Peyer's patch (tissue), 4 donors: ENCODE measurements at regions not wholly inside any gene's neighbourhood (a gene's known extent, or its start where the extent isn't known, plus 50 kb on each side); places are given as distances from the start of the nearest gene placed in this dataset.

Experiments
- DNase-seq, 3 donors: peaks; one replicate each; pipeline ENCODE4 v3.0.0-alpha.2; 2017 to 2019
- H3K27ac ChIP-seq, 4 donors: fragments of 200-600 bp; sonication (generic); one replicate each; pipeline ENCODE4 v1.5.1; 2016 to 2019
- H3K27me3 ChIP-seq, 2 donors: fragments of 200-600 bp; sonication (generic); one replicate each; pipeline ENCODE4 v1.5.1; 2019
- H3K36me3 ChIP-seq, 3 donors: fragments of 200-600 bp; sonication (generic); one replicate each; pipeline ENCODE4 v1.5.1; 2016 to 2019
- H3K4me1 ChIP-seq, 4 donors: fragments of 200-600 bp; sonication (generic); one replicate each; pipeline ENCODE4 v1.5.1; 2016 to 2019
- H3K4me3 ChIP-seq, 4 donors: fragments of 200-600 bp; sonication (generic); 1 replicate in 3 of 4; 2 replicates in 1 of 4; pipeline ENCODE4 v1.5.1; 2016 to 2019; ENCODE audit warnings: mild to moderate bottlenecking in 1 of 4
- H3K9me3 ChIP-seq, 4 donors: fragments of 200-600 bp; sonication (generic); one replicate each; pipeline ENCODE4 v1.5.1; 2016 to 2019; ENCODE audit warnings: mild to moderate bottlenecking in 1 of 4
- POLR2A ChIP-seq, 2 donors: fragments of 450-650 bp; IDR thresholded peaks; one replicate each; pipeline ENCODE4 v1.5.1; 2017; ENCODE audit warnings: antibody characterized with exemption in 2 of 2, mild to moderate bottlenecking in 2 of 2, moderate library complexity in 2 of 2
- TF ChIP-seq, protein P1 (sequence below), 6 experiments: fragments of 450-650 bp in 4 of 6; fragments of 200-600 bp in 2 of 6; sonication (generic) in 1 of 6; IDR thresholded peaks; one replicate each; pipeline ENCODE4 v1.5.1; 2017 to 2019; ENCODE audit warnings: antibody characterized with exemption in 6 of 6, mild to moderate bottlenecking in 3 of 6, moderate library complexity in 1 of 6

DNA sequence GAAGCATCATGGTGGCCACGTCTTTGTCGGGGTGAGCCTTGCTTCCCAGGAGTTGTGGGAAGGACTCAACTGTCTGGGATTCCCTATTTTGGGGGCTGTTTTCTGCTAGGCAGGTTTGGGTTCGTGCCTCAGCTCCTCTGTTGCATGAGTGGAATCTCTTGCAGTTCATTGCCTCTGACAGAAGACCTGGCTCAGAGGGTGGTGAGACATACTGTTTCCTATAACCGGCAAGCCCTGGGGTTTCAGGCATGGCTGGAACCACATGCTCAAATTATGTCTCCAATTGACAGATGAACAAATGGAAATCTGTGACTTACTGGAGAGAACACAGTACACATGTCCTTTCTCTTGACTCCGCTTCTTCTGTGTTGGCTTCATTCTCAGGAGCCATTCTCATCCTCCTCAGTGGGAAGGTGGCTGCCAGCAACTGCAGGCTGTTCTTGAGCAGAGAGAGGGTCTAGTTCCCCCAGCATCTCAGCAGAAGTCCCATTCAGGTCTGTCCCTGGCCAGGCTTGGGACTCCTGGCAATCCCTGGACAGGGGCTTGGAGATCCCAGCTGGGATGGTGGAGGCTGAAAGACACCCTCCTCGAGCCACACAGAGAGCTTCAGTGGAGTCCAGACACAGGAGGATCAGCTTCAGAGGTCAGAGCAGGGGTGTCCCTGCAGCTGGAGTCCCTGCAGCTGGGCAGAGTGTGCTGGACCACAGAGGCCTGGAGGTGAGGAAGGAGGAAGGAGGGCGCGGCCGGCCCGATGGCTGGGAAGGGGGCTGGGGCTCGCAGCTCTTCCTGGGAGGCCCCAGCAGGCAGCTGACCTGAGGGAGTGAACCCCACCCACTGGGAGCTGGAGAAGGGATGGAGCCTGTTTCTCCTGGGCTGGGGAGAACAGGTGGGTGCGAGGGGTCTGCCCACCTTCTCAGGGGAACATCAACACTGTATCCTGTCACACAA lies 97.6 kb downstream of the LSM3 start:
- peak in 1 of 3 donors; percentile 27 for DNase-seq
- TF ChIP-seq POLR2A (IDR thresholded peaks at IDR 0.05) = no peak
- TF ChIP-seq, protein P1, sequence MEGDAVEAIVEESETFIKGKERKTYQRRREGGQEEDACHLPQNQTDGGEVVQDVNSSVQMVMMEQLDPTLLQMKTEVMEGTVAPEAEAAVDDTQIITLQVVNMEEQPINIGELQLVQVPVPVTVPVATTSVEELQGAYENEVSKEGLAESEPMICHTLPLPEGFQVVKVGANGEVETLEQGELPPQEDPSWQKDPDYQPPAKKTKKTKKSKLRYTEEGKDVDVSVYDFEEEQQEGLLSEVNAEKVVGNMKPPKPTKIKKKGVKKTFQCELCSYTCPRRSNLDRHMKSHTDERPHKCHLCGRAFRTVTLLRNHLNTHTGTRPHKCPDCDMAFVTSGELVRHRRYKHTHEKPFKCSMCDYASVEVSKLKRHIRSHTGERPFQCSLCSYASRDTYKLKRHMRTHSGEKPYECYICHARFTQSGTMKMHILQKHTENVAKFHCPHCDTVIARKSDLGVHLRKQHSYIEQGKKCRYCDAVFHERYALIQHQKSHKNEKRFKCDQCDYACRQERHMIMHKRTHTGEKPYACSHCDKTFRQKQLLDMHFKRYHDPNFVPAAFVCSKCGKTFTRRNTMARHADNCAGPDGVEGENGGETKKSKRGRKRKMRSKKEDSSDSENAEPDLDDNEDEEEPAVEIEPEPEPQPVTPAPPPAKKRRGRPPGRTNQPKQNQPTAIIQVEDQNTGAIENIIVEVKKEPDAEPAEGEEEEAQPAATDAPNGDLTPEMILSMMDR (IDR thresholded peaks at IDR 0.05) = no peak
- Histone ChIP-seq H3K4me3 (no peak overlapping the region), H3K36me3 (no peaks in the 10 kb centered on the region), H3K9me3 (no peaks in the 10 kb centered on the region), H3K27me3 (no peaks in the 10 kb centered on the region), H3K27ac (no peak overlapping the region), H3K4me1 (no peaks in the 10 kb centered on the region)

GRCh38 chr3:14277557-14277956 lies 98.9 kb downstream of the LSM3 start:
- Histone ChIP-seq H3K36me3 (no peaks in the 10 kb centered on the region), H3K9me3 (no peaks in the 10 kb centered on the region), H3K27ac (no peak overlapping the region), H3K4me1 (no peaks in the 10 kb centered on the region), H3K27me3 (no peaks in the 10 kb centered on the region), H3K4me3 (no peak overlapping the region)
- TF ChIP-seq, protein P1 (IDR thresholded peaks at IDR 0.05) = no peak
- no peak for TF ChIP-seq POLR2A (IDR thresholded peaks at IDR 0.05)
- DNase-seq = peak in 1 of 3 donors; percentile 27

DNA sequence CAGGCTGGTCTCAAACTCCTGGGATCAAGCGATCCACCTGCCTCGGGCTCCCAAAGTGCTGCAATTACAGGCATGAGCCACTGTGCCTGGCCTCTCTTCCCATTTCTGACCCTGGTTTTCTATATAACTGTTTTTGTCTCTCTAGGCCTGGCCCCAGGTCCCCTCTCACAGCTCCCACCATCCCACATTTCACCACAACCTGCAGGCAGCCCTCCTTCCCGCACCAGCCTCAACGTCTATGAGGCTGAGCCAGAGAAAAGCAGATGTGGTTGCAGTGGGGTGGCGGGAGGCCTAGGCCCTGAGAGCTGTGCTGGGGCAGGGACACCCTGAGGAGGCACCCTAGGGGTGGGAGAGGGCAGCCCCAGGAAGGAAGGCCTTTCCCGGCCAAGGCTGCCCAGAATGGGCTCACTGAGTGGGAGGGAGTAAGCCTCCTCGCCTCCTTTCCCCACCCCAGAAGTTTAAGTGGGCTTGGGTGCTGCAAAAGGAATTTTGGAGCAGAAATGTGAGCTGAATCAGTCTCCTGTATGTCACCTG lies 99.7 kb downstream of the LSM3 start:
- no peaks in the 10 kb centered on the region for H3K9me3 ChIP-seq
- DNase-seq = peak in 1 of 3 donors; percentile 39
- TF ChIP-seq POLR2A (IDR thresholded peaks at IDR 0.05) = no peak
- TF ChIP-seq, protein P1 (IDR thresholded peaks at IDR 0.05) = no peak
- no peaks in the 10 kb centered on the region for H3K27me3 ChIP-seq
- no peak overlapping the region for H3K4me3 ChIP-seq
- no peak overlapping the region for H3K27ac ChIP-seq
- H3K36me3 ChIP-seq = no peaks in the 10 kb centered on the region
- H3K4me1 ChIP-seq = no peaks in the 10 kb centered on the region

DNA sequence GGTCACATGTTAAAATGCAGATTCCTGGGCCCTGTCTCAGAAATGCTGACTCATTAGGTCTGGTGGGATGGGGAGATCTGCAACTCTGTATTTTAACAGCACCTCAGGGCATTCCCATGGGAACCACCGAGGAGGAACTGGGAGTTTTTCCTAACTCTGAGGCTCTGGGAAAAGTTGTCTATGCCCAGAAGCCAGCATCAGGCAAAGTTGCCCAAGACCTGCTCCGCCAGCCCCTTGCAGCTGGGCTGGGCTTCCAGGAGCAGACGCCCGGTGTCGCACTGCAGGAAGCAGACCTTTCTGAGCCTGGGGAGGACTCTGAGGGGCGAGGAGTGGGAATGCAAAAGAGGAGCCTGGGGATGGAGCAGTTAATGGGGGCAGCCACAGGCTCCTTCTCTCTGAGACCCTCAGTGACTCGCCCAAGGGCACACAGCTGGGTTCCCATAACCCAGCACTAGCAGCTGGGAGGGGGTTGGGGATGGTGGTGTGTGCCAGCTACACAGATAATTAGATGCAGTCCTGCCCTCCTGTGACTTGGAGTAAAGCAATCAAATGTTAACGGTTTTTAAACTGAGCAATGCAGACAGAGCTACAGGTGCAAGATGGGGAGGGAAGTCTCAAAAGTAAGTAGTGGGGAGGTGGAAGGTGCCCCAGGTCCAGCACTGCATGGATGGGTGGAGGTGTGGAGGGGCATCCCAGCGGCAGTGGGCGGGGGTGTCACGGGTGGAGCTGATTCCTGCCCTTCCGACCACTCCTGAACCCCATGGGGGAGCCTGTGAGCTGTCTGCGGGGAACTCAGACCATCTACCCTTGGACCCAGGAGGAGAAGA lies 100.4 kb downstream of the LSM3 start:
- H3K27me3 ChIP-seq = no peaks in the 10 kb centered on the region
- H3K4me3 ChIP-seq = no peak overlapping the region
- TF ChIP-seq, protein P1 (IDR thresholded peaks at IDR 0.05) = no peak
- no peak for TF ChIP-seq POLR2A (IDR thresholded peaks at IDR 0.05)

DNA sequence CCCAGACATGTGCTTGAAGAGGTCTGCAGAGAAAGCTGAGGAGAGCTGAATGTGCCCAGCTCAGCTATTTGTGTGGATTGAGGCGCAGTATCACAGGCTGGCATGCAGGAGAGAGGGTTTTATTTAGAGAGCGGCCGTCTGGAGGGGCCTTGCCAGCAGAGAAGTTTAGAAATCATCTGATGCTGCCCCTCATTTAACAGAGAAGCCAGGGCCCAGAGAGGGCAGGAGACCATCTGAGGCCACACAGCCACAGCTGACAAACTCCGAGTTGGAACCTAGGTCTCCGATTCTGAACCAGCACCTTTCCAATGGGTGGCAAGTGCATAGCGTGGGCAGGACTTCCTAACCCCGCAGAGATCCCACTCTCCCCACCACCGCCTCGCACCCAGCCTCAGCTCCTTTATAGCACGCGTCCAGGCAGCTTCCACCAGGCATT lies 101.0 kb downstream of the LSM3 start:
- peak in 1 of 3 donors; percentile 24 for DNase-seq
- no peak overlapping the region for H3K27ac ChIP-seq

More for the DNA sequence above, 100.4 kb downstream of the LSM3 start:
- H3K4me1 ChIP-seq = no peaks in the 10 kb centered on the region
- DNase-seq = peak in 1 of 3 donors; percentile 18
- H3K27ac ChIP-seq = no peak overlapping the region
- H3K9me3 ChIP-seq = no peaks in the 10 kb centered on the region
- H3K36me3 ChIP-seq = no peaks in the 10 kb centered on the region

More for the DNA sequence above, 101.0 kb downstream of the LSM3 start:
- TF ChIP-seq, protein P1 (IDR thresholded peaks at IDR 0.05) = no peak
- TF ChIP-seq POLR2A (IDR thresholded peaks at IDR 0.05) = no peak
- Histone ChIP-seq H3K9me3 (no peaks in the 10 kb centered on the region), H3K36me3 (no peaks in the 10 kb centered on the region), H3K27me3 (no peaks in the 10 kb centered on the region), H3K4me3 (no peak overlapping the region), H3K4me1 (no peaks in the 10 kb centered on the region)
